ENCODE measurements at regions not wholly inside any gene's neighbourhood (a gene's known extent, or its start where the extent isn't known, plus 50 kb on each side); places are given as distances from the start of the nearest gene placed in this dataset.

GRCh38 chr18:43774497-43774896, 497.2 kb upstream of the SYT4 start:
- no peak for ATAC-seq
- Histone ChIP-seq H3K79me2 (ENCODE audit: insufficient read depth, low read length) (no peaks in the 10 kb centered on the region), H3K4me1 (ENCODE audit: control insufficient read depth in 1 of 2, insufficient read depth in 2 of 2, low read length in 2 of 2) (no peaks in the 10 kb centered on the region), H3K4me2 (ENCODE audit: low read length) (no peak overlapping the region), H3K27ac (ENCODE audit: low read depth, low read length) (no peak overlapping the region), H3K9me3 (ENCODE audit: control insufficient read depth in 1 of 2, insufficient read depth in 1 of 2, low read depth in 1 of 2, low read length in 2 of 2) (peaks cover 0 to 24% of the 10 kb centered on the region in 2 experiments; a peak in 2 of 4 replicates), H4K20me1 (ENCODE audit: insufficient read depth) (no peaks in the 10 kb centered on the region), H3K36me3 (ENCODE audit: control insufficient read depth in 1 of 2, insufficient read depth in 2 of 2, low read length in 2 of 2) (no peaks in the 10 kb centered on the region), H3K27me3 (ENCODE audit: insufficient read depth, low read length) (no peaks in the 10 kb centered on the region), H3K4me3 (replicated peaks in 1 of 2; ENCODE audit: low read depth in 1 of 2, low read length in 2 of 2) (no peak overlapping the region), H2AFZ (ENCODE audit: low read depth, low read length, poor library complexity, severe bottlenecking) (no peak overlapping the region), H3K9ac (ENCODE audit: low read length) (no peak overlapping the region), H3K9me2 (ENCODE audit: insufficient read depth) (no peaks in the 10 kb centered on the region)
- intact Hi-C loops (cut with micrococcal nuclease): no loop called here
- ChIA-PET RAD21 (ENCODE audit: low non-redundant PET in 1 of 2, low total read pairs in 2 of 2, uncharacterized antibody in 2 of 2, unreplicated experiment in 2 of 2) (no interaction called here), POLR2A (no interaction called here), CTCF (no interaction called here)
- DNase-seq (ENCODE audit: low read depth, low spot score): no peak
- no TSS peak for BruUV-seq (replicated peaks)
- TF ChIP-seq CBX3 (IDR thresholded peaks at IDR 0.05; ENCODE audit: low read depth) (no peak), CTCF (IDR thresholded peaks at IDR 0.05 in 2 of 3, conservative IDR thresholded peaks at IDR 0.05 in 1 of 3; ENCODE audit: borderline replicate concordance in 1 of 3, insufficient read depth in 1 of 3, low read depth in 2 of 3, low read length in 2 of 3) (no peak), EZH2 (IDR thresholded peaks at IDR 0.05) (no peak), ZNF274 (IDR thresholded peaks at IDR 0.05; ENCODE audit: low read depth, low read length) (no peak), EZH2phosphoT487 (IDR thresholded peaks at IDR 0.05; ENCODE audit: borderline replicate concordance) (no peak), CEBPB (IDR thresholded peaks at IDR 0.05; ENCODE audit: low read depth) (no peak), SP1 (IDR thresholded peaks at IDR 0.05; ENCODE audit: low read depth) (no peak)

GRCh38 chr18:43775591-43775990, 498.3 kb upstream of the SYT4 start:
- intact Hi-C loops (cut with micrococcal nuclease): no loop called here
- Histone ChIP-seq H2AFZ (ENCODE audit: low read depth, low read length, poor library complexity, severe bottlenecking) (no peak overlapping the region), H3K27ac (ENCODE audit: low read depth, low read length) (no peak overlapping the region), H3K79me2 (ENCODE audit: insufficient read depth, low read length) (no peaks in the 10 kb centered on the region), H4K20me1 (ENCODE audit: insufficient read depth) (no peaks in the 10 kb centered on the region), H3K27me3 (ENCODE audit: insufficient read depth, low read length) (no peaks in the 10 kb centered on the region), H3K36me3 (ENCODE audit: control insufficient read depth in 1 of 2, insufficient read depth in 2 of 2, low read length in 2 of 2) (no peaks in the 10 kb centered on the region), H3K4me2 (ENCODE audit: low read length) (no peak overlapping the region), H3K4me1 (ENCODE audit: control insufficient read depth in 1 of 2, insufficient read depth in 2 of 2, low read length in 2 of 2) (no peaks in the 10 kb centered on the region), H3K9ac (ENCODE audit: low read length) (no peak overlapping the region), H3K9me3 (ENCODE audit: control insufficient read depth in 1 of 2, insufficient read depth in 1 of 2, low read depth in 1 of 2, low read length in 2 of 2) (peaks cover 0 to 24% of the 10 kb centered on the region in 2 experiments; a peak in 2 of 4 replicates), H3K4me3 (replicated peaks in 1 of 2; ENCODE audit: low read depth in 1 of 2, low read length in 2 of 2) (no peak overlapping the region), H3K9me2 (ENCODE audit: insufficient read depth) (no peaks in the 10 kb centered on the region)
- ATAC-seq: no peak
- TF ChIP-seq ZBTB33 (IDR thresholded peaks at IDR 0.05; ENCODE audit: extremely low read depth, insufficient replicate concordance, low read length): no peak
- TF ChIP-seq ZNF274 (IDR thresholded peaks at IDR 0.05; ENCODE audit: low read depth, low read length): no peak
- TF ChIP-seq SIN3A (IDR thresholded peaks at IDR 0.05; ENCODE audit: low read depth): no peak
- no peak for TF ChIP-seq EZH2 (IDR thresholded peaks at IDR 0.05)
- TF ChIP-seq ELF1 (IDR thresholded peaks at IDR 0.05; ENCODE audit: borderline replicate concordance, low read depth): no peak
- BruUV-seq (replicated peaks): no TSS peak
- ChIA-PET CTCF (no interaction called here), POLR2A (no interaction called here), RAD21 (ENCODE audit: low non-redundant PET in 1 of 2, low total read pairs in 2 of 2, uncharacterized antibody in 2 of 2, unreplicated experiment in 2 of 2) (no interaction called here)
- no peak for DNase-seq (ENCODE audit: low read depth, low spot score)

All from HCT116 (cell line).